Limb (tissue), 2 donors: ENCODE measurements at regions not wholly inside any gene's neighbourhood (a gene's known extent, or its start where the extent isn't known, plus 50 kb on each side); places are given as distances from the start of the nearest gene placed in this dataset.

ENCODE experiments used
- DNase-seq, 2 donors: peaks; one replicate each; pipeline ENCODE4 v3.0.0-alpha.2; 2016; ENCODE audit errors: extremely low spot score in 2 of 2

DNA sequence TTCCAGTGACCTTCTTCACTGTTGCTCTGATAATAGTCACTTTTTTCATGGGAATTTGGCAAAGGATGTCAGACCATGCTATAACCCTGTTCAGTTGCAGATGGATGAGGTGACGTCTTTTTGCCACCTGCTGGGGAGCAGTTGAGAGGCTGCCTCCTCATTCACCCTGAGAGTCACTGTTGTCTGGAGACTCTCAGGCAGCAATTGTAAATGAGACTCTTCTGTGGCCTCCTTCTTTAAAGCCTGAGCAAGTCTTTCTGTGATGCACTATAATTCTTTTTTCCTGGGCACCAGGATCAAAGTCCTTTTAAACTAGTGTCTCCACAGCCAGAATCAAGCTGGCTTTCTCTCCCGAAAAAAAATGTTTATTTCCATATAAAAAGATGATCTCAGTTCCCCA, 345.1 kb downstream of the ARL4A start:
- DNase-seq: no peak

DNA sequence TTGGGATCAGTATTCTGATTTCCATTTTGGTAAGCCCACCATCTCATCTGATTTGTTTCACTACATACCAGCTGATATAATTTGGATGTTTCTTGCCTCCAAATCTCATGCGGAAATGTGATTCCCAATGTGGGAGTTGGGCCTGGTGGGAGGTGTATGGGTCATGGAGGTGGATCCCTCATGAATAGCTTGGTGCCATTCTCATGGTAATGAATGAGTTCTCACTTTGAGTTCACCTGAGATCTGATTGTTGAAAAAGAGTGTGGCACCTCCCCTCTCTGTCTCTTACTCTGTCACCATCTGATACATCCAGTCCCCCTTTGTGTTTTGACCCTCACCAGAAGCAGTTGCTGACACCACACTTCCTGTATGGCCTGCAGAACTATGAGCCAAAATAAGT, 347.3 kb downstream of the ARL4A start:
- no peak for DNase-seq

DNA sequence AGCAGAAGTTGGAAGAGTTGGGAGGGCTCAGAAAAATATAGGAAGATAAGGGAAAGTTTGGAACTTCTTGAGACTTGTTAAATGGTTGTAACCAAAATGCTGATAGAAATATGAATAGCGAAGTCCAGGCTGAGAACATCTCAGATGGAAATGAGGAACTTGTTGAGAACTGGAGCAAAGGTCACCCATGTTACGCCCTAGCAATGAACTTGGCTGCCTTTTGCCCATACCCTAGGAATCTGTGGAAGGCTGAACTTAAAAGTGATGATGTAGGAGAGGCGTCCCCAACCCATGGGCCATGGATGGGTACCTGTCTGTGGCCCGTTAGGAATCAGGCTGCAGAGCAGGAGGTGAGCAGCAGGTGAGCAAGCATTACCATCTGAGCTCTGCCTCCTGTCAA, 347.8 kb downstream of the ARL4A start:
- DNase-seq: no peak

DNA sequence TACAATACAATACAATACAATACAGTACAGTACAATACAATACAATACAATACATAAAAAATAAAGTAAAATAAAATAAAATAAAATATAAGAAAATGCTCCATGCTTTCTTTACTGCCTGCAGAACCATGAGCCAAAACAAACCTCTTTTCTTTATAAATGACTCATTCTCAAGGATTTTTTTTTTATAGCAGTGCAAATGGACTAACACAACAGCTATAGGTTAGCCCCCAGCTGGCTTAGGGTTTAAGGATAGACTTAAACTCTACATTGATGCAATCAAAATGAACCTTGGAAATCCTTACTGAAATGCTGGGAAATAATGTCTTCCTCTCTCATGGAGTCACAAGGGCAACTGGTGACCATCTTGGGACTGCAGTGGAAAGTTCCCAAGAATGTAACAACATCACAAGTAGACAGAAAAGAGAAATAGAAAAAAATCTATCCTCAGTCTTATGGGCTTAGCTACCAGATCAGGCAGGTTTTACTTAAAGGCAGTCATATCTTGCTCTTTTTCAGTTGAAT, 348.9 kb downstream of the ARL4A start:
- no peak for DNase-seq

DNA sequence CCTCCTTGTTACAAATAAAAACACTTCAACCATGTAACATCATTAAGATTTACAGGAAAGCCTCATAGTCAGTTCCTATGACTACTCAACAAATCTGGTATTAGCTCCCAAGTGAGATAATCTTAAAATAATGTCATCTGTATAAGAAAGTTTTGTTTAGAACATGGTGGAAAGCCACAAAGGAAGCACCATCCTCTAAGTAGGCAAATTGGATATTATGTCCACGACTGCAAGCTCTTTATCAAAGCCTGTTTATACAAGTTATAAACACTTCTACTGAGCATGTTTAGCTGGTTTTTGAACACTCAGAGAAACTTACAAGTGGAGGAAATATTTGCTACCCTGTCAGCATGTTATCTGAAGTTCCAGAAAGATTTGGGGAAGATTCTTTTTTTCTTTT, 349.8 kb downstream of the ARL4A start:
- DNase-seq: no peak

DNA sequence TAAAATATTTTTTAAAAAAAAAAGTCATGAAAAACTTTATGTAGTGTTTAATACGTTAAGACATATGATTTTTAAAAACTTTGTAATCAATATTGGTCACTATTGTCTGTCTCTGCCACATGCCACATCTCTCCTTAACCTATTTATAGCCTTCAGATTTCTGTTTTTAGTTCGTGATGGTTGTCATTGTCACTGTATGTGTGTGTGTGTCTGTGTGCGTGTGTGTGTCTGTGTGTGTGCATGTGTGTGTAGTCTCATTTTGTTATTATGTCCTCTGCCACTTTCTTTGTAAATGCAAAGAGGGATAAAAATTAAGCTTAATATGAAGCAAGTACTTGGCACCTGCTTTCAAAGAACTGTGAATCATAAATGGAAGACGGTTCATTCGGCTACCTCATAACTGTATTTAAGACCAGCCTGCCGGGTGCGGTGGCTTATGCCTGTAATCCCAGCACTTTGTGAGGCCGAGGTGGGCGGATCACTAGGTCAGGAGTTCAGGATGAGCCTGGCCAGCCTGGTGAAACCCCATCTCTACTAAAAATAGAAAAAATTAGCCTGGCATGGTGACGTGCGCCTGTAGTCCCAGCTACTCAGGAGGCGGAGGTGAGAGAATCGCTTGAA, 354.0 kb downstream of the ARL4A start:
- DNase-seq: no peak

DNA sequence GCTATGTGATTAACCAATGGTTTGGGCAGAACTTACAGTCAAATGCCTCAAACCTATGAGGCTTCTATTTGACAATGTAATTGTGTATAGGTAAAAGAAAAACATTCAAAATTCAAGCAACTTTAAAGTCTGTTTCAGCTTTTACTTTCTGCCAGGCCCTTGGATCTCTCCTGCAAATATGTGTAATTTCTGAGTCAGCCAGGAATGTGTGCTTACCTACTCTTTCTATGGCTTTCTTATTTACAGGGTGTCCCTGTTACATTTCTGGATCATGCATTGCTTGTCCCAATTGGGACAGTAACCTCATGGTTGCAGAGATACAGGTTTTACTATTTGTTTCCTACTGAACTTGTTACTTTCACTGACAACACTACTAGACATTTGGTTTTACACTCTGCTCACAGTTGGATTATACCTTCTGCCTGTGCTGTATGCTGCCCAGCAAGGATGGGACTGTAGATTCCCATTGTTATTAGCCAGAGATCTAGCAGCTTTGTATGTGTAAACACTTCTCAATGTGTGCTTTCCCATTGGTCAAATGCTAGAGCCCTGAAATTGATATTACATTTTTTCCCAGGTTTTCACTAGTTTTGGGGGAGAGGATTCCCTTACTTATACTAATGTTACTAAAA, 355.3 kb downstream of the ARL4A start:
- DNase-seq: no peak

DNA sequence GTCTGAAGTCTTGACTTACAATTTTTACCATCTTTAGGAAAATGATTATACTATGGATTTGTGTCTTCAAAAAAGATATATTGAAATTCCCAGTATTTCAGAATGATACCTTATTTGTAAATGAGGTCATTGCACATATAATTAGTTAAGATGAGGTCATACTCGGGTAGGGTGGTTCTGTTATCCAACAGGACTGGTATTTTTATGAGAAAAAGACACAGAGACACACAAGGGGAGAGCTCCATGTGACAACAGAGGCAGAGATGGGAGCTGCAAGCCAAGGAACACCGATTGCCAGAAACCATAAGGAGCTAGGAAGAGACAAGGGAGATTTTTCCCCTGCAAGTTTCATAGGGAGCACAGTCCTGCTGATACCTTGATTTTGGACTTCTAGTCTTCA, 356.9 kb downstream of the ARL4A start:
- DNase-seq: no peak

DNA sequence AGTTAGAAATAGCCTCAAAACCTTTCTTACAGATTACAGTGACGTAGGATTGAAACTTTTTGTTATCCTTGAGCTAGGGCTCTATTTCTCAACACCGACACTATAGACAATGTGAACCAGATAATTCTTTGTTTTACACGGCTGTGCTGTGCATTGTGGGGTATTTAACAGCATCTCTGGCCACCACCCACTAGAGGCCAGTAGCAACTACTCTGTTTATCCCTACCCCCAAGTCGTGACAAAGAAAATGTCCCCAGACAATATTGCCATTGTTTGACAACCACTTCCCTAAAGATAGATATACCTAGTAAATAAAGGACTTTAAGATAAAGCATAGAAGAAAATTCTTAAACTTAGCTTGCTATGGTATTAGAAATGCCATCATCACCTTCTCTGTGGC, 359.6 kb downstream of the ARL4A start:
- DNase-seq: no peak

DNA sequence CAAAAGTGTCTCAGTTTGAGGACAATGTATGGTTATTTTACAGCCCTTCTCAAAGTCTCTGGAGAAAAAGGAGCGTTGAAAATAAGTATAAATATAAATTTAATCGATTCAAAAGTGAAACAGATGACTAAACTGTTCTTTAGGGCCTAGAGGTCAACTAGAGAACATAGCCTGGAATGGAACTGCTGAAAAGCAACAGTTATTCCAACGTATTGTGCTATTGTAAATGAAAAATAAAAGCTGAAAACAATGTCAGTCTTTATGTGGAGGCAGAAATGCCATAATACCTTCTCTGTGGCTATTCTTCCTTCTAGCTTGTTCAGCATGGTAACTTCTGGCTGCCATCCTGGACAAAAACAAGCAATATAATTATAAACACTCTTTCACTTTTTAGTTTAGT, 362.5 kb downstream of the ARL4A start:
- no peak for DNase-seq

DNA sequence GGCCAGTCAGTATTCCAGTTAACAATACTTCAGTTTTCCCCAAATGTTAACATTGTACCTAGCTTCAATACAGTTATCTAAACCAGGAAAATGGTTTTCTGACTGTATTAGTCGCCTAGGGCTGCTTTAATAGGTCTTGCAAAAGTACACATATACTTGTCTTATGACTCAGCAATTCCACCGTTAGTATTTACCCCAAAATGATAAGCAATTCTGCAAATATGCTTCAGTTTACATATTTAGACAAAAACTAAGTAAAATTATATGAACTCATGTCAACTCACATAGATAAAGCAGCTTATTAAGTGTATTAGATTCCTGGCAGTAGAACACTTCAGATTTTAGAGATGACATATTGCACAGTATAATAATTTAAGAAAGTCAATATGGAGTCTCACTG, 363.3 kb downstream of the ARL4A start:
- no peak for DNase-seq

DNA sequence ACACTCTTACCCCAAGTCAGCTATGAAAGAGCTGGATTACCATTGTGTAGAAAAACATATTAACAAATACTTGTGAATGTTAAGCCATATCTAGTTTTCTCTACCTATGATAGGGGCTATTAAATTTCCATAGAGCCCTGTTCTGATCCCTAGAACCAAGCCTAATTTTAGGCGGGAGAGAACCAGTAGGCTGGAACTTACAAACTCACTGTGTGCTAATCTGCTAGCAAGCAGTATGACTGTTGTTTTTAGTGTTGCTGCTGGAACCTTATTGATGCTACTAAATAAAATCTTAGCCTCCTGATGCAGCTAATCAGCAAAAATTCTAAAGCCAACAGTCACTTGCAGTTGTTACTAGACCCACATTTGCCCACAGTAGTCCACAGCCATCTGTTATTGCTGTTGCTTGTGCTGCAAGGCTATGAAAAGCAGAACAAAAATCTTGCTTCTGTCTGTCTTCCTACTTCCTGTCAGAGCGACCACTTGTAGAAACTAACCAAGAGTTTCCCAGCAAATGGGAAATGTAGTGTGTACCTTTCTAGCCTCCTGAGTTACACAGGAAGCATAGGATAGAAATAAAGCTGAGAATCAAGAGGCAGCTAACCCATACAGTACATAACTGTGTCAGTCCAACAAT, 368.4 kb downstream of the ARL4A start:
- no peak for DNase-seq

DNA sequence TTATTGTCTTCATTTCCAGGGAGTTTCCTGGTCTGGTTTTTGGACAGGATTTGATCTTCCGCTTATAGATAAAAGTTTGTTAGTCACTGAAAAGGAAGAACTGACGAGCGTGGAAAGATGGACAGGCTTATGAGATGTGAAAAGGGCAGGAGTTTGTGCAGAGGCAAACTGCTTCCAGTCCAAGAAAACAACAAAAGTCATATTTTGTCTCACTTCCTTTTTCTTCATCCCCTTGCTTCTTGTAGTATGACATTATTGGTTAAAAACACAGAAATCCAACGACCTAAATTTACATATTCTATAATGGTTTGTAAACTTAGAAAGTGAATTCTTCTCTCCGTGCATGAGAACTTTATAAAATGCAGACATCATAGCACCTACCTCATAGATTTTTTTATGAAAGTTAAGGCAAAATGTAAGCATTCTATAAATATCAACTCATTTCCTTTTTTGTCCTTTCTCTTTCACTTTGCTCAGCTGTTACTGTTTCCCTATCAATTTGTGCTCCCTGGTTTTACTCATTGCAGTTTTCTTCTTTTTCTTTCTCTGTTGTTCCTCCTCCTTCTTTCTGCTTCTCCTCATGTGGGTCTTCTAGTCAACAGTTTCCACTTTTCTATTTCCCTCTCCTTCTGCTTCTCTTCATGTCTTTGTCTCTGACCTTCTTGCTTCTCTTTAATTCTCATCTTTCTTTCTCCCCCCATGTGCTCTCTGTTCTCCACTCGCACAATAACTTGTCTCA, 370.2 kb downstream of the ARL4A start:
- DNase-seq: no peak

DNA sequence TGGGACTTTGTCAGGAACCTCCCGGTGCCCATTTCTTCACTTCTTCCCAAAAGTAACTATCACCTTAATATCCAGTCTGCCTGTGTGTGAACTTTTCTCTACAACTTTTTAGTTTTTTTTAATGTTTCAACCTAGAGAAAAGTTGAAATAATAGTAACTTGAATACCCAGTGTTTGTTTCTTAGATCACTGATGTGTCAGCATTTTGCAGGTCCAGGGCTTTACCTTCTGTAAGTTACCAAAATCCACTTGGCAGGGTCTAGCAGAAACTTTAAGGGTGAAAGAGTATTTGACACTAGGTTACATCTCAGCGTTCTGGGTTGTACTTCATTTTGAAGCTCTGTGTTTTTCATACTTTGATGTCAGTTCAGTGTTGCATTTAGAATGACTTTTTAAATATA, 372.7 kb downstream of the ARL4A start:
- no peak for DNase-seq

DNA sequence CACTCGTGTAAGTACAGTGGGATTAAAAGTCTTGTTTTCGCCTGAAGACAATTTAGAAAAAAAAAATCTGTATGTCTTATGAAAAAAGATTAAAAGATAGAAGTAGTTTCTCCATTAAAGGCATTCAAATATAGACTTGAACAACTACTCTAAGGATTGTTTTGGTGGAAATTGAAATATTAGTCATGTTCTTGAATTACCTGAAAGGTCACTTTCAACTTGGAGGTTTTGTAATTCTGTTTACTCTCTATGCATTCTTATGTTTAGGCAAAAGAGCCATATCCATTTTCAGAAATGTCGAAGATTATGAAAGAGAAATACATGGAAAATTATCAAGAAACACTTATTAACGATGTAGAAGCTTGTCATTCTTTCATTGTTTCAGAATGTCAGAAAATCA, 373.7 kb downstream of the ARL4A start:
- no peak for DNase-seq

DNA sequence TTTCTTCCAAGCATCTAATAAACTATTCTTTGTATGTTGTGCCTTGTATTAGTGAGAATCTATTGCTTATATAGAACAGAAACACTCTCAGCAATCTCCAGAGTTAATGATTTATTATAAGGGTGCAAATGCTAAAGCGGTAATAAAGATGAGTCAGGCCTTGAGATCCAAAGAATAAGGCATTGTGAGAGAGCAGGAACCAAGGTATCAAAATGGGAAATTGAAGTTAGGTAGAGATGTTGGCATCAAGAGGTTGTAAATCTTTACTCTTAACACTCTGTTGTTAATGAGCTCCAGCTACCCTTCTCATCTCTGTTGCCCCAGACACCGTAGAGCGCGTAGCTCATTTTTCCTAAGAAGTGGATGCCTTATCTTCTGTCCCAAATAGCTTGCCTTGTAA, 375.2 kb downstream of the ARL4A start:
- no peak for DNase-seq

DNA sequence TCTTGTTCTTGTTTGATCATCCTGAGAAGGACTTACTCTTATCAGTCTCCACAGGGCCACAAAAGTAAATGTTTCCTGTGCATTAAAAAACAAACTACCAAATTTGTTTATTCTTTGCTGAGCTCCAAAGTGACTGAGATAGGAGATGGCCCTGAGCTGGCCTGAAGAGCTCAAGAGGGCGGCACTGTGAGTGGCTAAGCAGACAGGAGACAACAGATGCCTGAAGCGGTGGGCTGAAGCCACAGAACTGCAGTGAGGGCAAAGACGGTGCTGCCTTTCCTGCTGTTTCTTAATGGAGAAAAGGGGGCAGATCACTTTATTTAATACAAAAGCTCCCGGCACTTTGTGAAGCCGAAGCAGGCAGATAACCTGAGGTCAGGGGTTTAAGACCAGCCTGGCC, 379.6 kb downstream of the ARL4A start:
- no peak for DNase-seq

DNA sequence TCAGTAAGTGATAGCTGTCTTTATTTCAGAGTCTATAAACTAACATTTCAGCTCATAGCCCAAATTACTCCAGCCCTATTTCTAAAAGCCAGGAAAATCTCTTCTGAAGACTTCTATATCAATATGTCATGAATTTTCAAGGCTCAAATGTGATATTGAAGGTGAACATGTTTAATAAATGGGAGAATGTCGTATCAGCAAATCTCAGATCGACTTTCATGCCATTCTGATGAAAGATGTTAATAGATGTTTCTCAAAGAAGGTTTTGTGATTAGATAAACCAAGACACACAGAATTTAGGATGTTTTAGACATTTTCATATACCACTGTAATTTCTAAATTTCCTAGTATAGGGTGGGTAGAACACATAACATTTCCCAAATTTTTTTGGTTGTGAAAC, 380.6 kb downstream of the ARL4A start:
- DNase-seq: no peak

DNA sequence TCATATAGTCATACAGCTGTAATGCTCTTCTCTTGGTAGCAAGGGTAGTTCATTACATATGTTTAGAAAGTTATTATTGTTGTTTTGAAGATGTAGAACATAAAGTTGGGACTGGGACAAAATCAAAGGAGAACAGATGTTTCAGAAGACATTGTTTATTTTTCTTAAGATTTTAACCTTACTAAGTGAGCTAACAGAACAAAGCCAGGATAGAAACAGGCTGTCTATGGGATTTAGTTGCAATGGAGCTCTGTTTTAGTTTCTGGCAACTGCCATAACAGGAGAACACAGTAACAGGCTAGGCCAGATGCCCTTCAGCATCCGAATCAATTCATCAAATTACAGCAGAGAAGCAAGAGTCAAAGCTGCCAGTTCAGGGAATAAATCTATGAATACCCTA, 382.4 kb downstream of the ARL4A start:
- DNase-seq: no peak

DNA sequence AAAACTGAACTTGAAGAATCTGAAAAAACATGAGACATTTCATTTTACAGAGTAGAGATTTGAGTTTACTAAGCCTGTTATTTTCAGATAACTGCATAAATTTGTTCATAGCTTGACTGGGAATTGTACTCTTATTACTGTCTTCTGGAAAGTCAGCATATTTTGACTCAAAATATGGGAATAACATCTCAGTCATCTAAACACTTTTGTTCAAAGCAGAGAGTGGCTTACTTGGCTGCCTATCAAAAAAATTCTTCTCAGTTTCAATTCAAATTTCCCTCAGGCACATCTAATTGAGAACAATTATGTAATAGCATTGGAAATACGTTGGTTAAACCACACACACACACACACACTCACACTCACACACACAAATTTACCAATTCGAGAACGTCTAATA, 384.6 kb downstream of the ARL4A start:
- no peak for DNase-seq

DNA sequence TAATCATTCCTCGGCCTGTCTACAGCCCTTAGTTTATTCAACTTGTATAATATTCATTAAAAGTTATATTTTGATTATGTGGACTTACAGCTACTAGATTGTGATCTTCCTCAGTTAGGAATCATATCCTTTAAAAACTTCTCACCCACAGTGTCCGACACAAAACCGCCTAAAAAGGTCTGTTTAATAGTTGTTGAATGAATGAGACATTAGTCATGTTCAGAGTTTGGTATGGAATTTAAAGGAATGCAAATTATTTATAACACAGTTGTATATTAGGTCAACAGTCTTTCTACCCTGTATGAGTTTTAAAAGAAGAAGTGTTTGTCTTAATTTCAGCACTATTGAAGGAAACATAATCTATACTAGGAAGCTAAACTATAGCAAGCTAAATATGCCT, 390.0 kb downstream of the ARL4A start:
- no peak for DNase-seq

DNA sequence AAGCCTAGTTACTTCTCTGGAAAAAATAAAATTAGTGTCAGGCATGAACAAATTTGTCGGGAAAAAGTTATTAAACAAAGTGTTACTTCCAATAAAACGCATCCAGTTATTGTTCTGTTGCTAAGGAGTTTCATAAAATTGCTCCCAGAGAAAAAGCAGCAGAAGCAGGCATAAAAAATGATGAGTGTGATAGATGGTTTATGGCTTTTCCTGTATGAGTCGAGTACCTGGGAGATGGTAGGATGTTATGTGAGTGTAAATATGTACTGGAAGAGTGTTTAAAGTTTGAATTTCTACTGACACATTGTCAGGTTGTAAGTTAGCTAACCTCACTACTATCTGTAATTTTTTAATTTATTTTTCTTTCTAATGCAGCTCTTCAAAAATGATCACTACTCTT, 390.7 kb downstream of the ARL4A start:
- DNase-seq: no peak
